ENCODE measurements at regions not wholly inside any gene's neighbourhood (a gene's known extent, or its start where the extent isn't known, plus 50 kb on each side); places are given as distances from the start of the nearest gene placed in this dataset.

- H3K9ac ChIP-seq (ENCODE audit: low read length): no peak overlapping the region
- no peak overlapping the region for H3K27ac ChIP-seq (ENCODE audit: low read length)
- no peaks in the 10 kb centered on the region for H3K36me3 ChIP-seq (replicated peaks; ENCODE audit: low read depth, low read length)
- H3K4me1 ChIP-seq (ENCODE audit: low read length): no peaks in the 10 kb centered on the region
- H3K9me3 ChIP-seq (ENCODE audit: insufficient read depth, low read length): no peaks in the 10 kb centered on the region
- H3K27me3 ChIP-seq (ENCODE audit: low read depth, low read length): no peaks in the 10 kb centered on the region
- no peaks in the 10 kb centered on the region for H3K79me2 ChIP-seq (ENCODE audit: low read length)
- H4K20me1 ChIP-seq (ENCODE audit: insufficient read depth, low read length): no peaks in the 10 kb centered on the region
- H2AFZ ChIP-seq (ENCODE audit: low read depth, low read length): no peak overlapping the region
- no peak overlapping the region for H3K4me3 ChIP-seq (ENCODE audit: low read length)
- TF ChIP-seq EZH2phosphoT487 (IDR thresholded peaks at IDR 0.05; ENCODE audit: low read depth) (no peak), CTCF (IDR thresholded peaks at IDR 0.05; ENCODE audit: low read depth, low read length) (no peak)
- no peak overlapping the region for H3K4me2 ChIP-seq (ENCODE audit: low read length)
Observed at GRCh38 chr7:41538810-41539724, 163.8 kb downstream of the INHBA start.

- Histone ChIP-seq H3K27me3 (ENCODE audit: low read depth, low read length) (no peaks in the 10 kb centered on the region), H4K20me1 (ENCODE audit: insufficient read depth, low read length) (no peaks in the 10 kb centered on the region), H3K79me2 (ENCODE audit: low read length) (no peaks in the 10 kb centered on the region), H3K9ac (ENCODE audit: low read length) (no peak overlapping the region), H3K4me3 (ENCODE audit: low read length) (no peak overlapping the region), H2AFZ (ENCODE audit: low read depth, low read length) (no peak overlapping the region), H3K36me3 (replicated peaks; ENCODE audit: low read depth, low read length) (no peaks in the 10 kb centered on the region), H3K4me2 (ENCODE audit: low read length) (no peak overlapping the region), H3K9me3 (ENCODE audit: insufficient read depth, low read length) (no peaks in the 10 kb centered on the region), H3K4me1 (ENCODE audit: low read length) (no peaks in the 10 kb centered on the region), H3K27ac (ENCODE audit: low read length) (no peak overlapping the region)
- TF ChIP-seq CTCF (IDR thresholded peaks at IDR 0.05; ENCODE audit: low read depth, low read length) (no peak), EZH2phosphoT487 (IDR thresholded peaks at IDR 0.05; ENCODE audit: low read depth) (no peak)
Observed at GRCh38 chr7:41536873-41537665, 165.8 kb downstream of the INHBA start.

GRCh38 chr7:41536122-41536872 is 166.6 kb downstream of the INHBA start:
- Histone ChIP-seq H3K4me2 (ENCODE audit: low read length) (no peak overlapping the region), H3K36me3 (replicated peaks; ENCODE audit: low read depth, low read length) (no peaks in the 10 kb centered on the region), H2AFZ (ENCODE audit: low read depth, low read length) (no peak overlapping the region), H3K9ac (ENCODE audit: low read length) (no peak overlapping the region), H3K9me3 (ENCODE audit: insufficient read depth, low read length) (no peaks in the 10 kb centered on the region), H3K27ac (ENCODE audit: low read length) (no peak overlapping the region), H4K20me1 (ENCODE audit: insufficient read depth, low read length) (no peaks in the 10 kb centered on the region), H3K27me3 (ENCODE audit: low read depth, low read length) (no peaks in the 10 kb centered on the region), H3K79me2 (ENCODE audit: low read length) (no peaks in the 10 kb centered on the region), H3K4me1 (ENCODE audit: low read length) (no peaks in the 10 kb centered on the region), H3K4me3 (ENCODE audit: low read length) (no peak overlapping the region)
- TF ChIP-seq CTCF (IDR thresholded peaks at IDR 0.05; ENCODE audit: low read depth, low read length) (no peak), EZH2phosphoT487 (IDR thresholded peaks at IDR 0.05; ENCODE audit: low read depth) (no peak)

All from OCI-LY3 (cell line).